ENCODE measurements at regions not wholly inside any gene's neighbourhood (a gene's known extent, or its start where the extent isn't known, plus 50 kb on each side); places are given as distances from the start of the nearest gene placed in this dataset.

GRCh38 chr3:182692021-182692420, 101.3 kb upstream of the ATP11B start:
- no peak for TF ChIP-seq CTCF (IDR thresholded peaks at IDR 0.05)
- Mint-ChIP-seq H3K27me3 (ENCODE audit: unreplicated experiment) (peaks cover 52% of the 10 kb centered on the region), H3K4me1 (ENCODE audit: unreplicated experiment) (no peaks in the 10 kb centered on the region), H3K9me3 (ENCODE audit: unreplicated experiment) (no peaks in the 10 kb centered on the region), H3K27ac (ENCODE audit: unreplicated experiment) (no peak overlapping the region), H3K36me3 (ENCODE audit: unreplicated experiment) (no peaks in the 10 kb centered on the region), H3K4me3 (ENCODE audit: unreplicated experiment) (no peak overlapping the region)
- DNase-seq (ENCODE audit: extremely low spot score, unreplicated experiment): no peak

- Mint-ChIP-seq H3K27me3 (ENCODE audit: unreplicated experiment) (peaks cover 48% of the 10 kb centered on the region), H3K9me3 (ENCODE audit: unreplicated experiment) (no peaks in the 10 kb centered on the region), H3K27ac (ENCODE audit: unreplicated experiment) (no peak overlapping the region), H3K36me3 (ENCODE audit: unreplicated experiment) (no peaks in the 10 kb centered on the region), H3K4me3 (ENCODE audit: unreplicated experiment) (no peak overlapping the region), H3K4me1 (ENCODE audit: unreplicated experiment) (no peaks in the 10 kb centered on the region)
- no peak for DNase-seq (ENCODE audit: extremely low spot score, unreplicated experiment)
- TF ChIP-seq CTCF (IDR thresholded peaks at IDR 0.05): no peak
Measured at GRCh38 chr3:182692695-182693094, 100.6 kb upstream of the ATP11B start.

- no peaks in the 10 kb centered on the region for H3K36me3 Mint-ChIP-seq (ENCODE audit: unreplicated experiment)
- TF ChIP-seq CTCF (IDR thresholded peaks at IDR 0.05): no peak
Measured at GRCh38 chr3:182693723-182694122, 99.6 kb upstream of the ATP11B start.

GRCh38 chr3:182696916-182697315, 96.4 kb upstream of the ATP11B start:
- no peak for DNase-seq (ENCODE audit: extremely low spot score, unreplicated experiment)
- no peak overlapping the region for H3K4me3 Mint-ChIP-seq (ENCODE audit: unreplicated experiment)
- H3K27me3 Mint-ChIP-seq (ENCODE audit: unreplicated experiment): peaks cover 33% of the 10 kb centered on the region

More at GRCh38 chr3:182693723-182694122, 99.6 kb upstream of the ATP11B start:
- H3K27me3 Mint-ChIP-seq (ENCODE audit: unreplicated experiment): peaks cover 39% of the 10 kb centered on the region
- DNase-seq (ENCODE audit: extremely low spot score, unreplicated experiment): no peak
- no peaks in the 10 kb centered on the region for H3K9me3 Mint-ChIP-seq (ENCODE audit: unreplicated experiment)
- no peak overlapping the region for H3K4me3 Mint-ChIP-seq (ENCODE audit: unreplicated experiment)
- H3K27ac Mint-ChIP-seq (ENCODE audit: unreplicated experiment): no peak overlapping the region
- no peaks in the 10 kb centered on the region for H3K4me1 Mint-ChIP-seq (ENCODE audit: unreplicated experiment)

GRCh38 chr3:182697345-182697919, 95.9 kb upstream of the ATP11B start:
- no peak overlapping the region for H3K27ac Mint-ChIP-seq (ENCODE audit: unreplicated experiment)
- H3K9me3 Mint-ChIP-seq (ENCODE audit: unreplicated experiment): no peaks in the 10 kb centered on the region
- no peak for DNase-seq (ENCODE audit: extremely low spot score, unreplicated experiment)
- no peak overlapping the region for H3K4me3 Mint-ChIP-seq (ENCODE audit: unreplicated experiment)
- no peaks in the 10 kb centered on the region for H3K4me1 Mint-ChIP-seq (ENCODE audit: unreplicated experiment)
- no peaks in the 10 kb centered on the region for H3K36me3 Mint-ChIP-seq (ENCODE audit: unreplicated experiment)
- TF ChIP-seq CTCF (IDR thresholded peaks at IDR 0.05): no peak
- H3K27me3 Mint-ChIP-seq (ENCODE audit: unreplicated experiment): peaks cover 35% of the 10 kb centered on the region

More at GRCh38 chr3:182696916-182697315, 96.4 kb upstream of the ATP11B start:
- Mint-ChIP-seq H3K36me3 (ENCODE audit: unreplicated experiment) (no peaks in the 10 kb centered on the region), H3K4me1 (ENCODE audit: unreplicated experiment) (no peaks in the 10 kb centered on the region), H3K27ac (ENCODE audit: unreplicated experiment) (no peak overlapping the region), H3K9me3 (ENCODE audit: unreplicated experiment) (no peaks in the 10 kb centered on the region)
- TF ChIP-seq CTCF (IDR thresholded peaks at IDR 0.05): no peak

Data from osteocyte (in vitro differentiated cells).